Stimulated activated CD4-positive, alpha-beta T cell treated with anti-CD3 and anti-CD28 coated beads, Interleukin-1b, Interleukin-23, amount 100 ng/mL, for 24 hours (primary cell): ENCODE measurements at regions not wholly inside any gene's neighbourhood (a gene's known extent, or its start where the extent isn't known, plus 50 kb on each side); places are given as distances from the start of the nearest gene placed in this dataset.

ENCODE experiments used
- DNase-seq, 4 experiments: peaks; one replicate each; pipeline ENCODE4 v3.0.0-alpha.2; 2020; ENCODE audit warnings: low read depth in 4 of 4, low spot score in 1 of 4

GRCh38 chr10:3487228-3487627 is 297.8 kb downstream of the KLF6 start:
- DNase-seq, result no peak

GRCh38 chr10:3486346-3487065 is 298.5 kb downstream of the KLF6 start:
- no peak for DNase-seq

- no peak for DNase-seq
Measured at GRCh38 chr10:3485057-3485686, 299.8 kb downstream of the KLF6 start.

GRCh38 chr10:3484306-3485056 is 300.5 kb downstream of the KLF6 start:
- DNase-seq, result no peak

GRCh38 chr10:3482200-3482993 is 302.6 kb downstream of the KLF6 start:
- no peak for DNase-seq

- no peak for DNase-seq
Measured at GRCh38 chr10:3481496-3481895, 303.5 kb downstream of the KLF6 start.

- no peak for DNase-seq
Measured at GRCh38 chr10:3480990-3481315, 304.1 kb downstream of the KLF6 start.

GRCh38 chr10:3480281-3480989 is 304.6 kb downstream of the KLF6 start:
- no peak for DNase-seq

- DNase-seq, result no peak
Measured at GRCh38 chr10:3478632-3479240, 306.2 kb upstream of the PITRM1 start.

- DNase-seq, result no peak
Measured at GRCh38 chr10:3478153-3478552, 305.6 kb upstream of the PITRM1 start.

- DNase-seq, result no peak
Measured at GRCh38 chr10:3477683-3478082, 305.1 kb upstream of the PITRM1 start.

- DNase-seq, result no peak
Measured at GRCh38 chr10:3476640-3477448, 304.3 kb upstream of the PITRM1 start.

GRCh38 chr10:3476186-3476585 is 303.6 kb upstream of the PITRM1 start:
- no peak for DNase-seq

GRCh38 chr10:3475367-3475766 is 302.8 kb upstream of the PITRM1 start:
- DNase-seq, result no peak

GRCh38 chr10:3474266-3474665 is 301.7 kb upstream of the PITRM1 start:
- no peak for DNase-seq

GRCh38 chr10:3473271-3473670 is 300.7 kb upstream of the PITRM1 start:
- DNase-seq, result no peak

GRCh38 chr10:3472287-3473051 is 299.9 kb upstream of the PITRM1 start:
- DNase-seq, result no peak

- DNase-seq, result no peak
Measured at GRCh38 chr10:3471927-3472286, 299.3 kb upstream of the PITRM1 start.

GRCh38 chr10:3471472-3471871 is 298.9 kb upstream of the PITRM1 start:
- DNase-seq, result no peak
